ENCODE measurements at regions not wholly inside any gene's neighbourhood (a gene's known extent, or its start where the extent isn't known, plus 50 kb on each side); places are given as distances from the start of the nearest gene placed in this dataset.

DNA sequence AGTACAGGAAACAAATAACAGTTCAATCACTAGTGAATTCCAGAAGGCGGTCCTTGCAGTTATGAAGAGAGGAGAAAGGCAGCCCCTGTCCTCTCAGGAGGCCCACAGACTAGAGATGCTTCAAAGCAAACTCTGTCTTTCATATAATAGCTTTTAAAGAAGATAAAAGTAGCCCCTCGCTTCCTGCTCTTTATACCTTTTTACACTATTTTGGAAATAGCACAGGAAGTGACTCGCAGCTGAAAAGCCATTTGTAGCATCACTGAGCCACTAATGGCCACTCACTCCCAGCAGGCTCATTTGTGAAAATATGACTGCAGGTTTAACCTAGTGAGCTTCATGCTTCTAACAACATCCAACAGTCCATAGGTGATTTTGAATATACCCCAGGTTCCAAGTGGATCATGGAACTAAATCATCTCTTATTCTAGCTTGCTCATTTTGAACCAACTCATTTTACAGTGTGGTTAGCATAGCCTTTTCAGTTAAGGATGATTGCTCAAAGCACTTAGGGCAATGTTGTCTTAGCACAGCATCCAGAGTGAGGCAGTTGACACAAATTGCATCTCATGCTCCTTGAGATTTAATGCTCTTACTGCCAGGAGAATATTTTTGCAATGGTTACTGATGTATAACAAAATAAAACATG, 136.0 kb upstream of the NRSN1 start:
- TF ChIP-seq, protein P1, sequence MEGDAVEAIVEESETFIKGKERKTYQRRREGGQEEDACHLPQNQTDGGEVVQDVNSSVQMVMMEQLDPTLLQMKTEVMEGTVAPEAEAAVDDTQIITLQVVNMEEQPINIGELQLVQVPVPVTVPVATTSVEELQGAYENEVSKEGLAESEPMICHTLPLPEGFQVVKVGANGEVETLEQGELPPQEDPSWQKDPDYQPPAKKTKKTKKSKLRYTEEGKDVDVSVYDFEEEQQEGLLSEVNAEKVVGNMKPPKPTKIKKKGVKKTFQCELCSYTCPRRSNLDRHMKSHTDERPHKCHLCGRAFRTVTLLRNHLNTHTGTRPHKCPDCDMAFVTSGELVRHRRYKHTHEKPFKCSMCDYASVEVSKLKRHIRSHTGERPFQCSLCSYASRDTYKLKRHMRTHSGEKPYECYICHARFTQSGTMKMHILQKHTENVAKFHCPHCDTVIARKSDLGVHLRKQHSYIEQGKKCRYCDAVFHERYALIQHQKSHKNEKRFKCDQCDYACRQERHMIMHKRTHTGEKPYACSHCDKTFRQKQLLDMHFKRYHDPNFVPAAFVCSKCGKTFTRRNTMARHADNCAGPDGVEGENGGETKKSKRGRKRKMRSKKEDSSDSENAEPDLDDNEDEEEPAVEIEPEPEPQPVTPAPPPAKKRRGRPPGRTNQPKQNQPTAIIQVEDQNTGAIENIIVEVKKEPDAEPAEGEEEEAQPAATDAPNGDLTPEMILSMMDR (IDR thresholded peaks at IDR 0.05; ENCODE audit: extremely low read depth in 1 of 2, insufficient read depth in 1 of 2, low read depth in 1 of 2, low read length in 2 of 2) = no peak
- TF ChIP-seq JUN (IDR thresholded peaks at IDR 0.05; ENCODE audit: borderline replicate concordance, insufficient read depth, insufficient read length, low read depth) (no peak), POLR2A (IDR thresholded peaks at IDR 0.05; ENCODE audit: low read depth, low read length) (no peak), EZH2 (IDR thresholded peaks at IDR 0.05; ENCODE audit: borderline replicate concordance, low read depth, low read length, severe bottlenecking) (no peak), GATA2 (IDR thresholded peaks at IDR 0.05; ENCODE audit: insufficient read depth, insufficient read length, low read depth, low read length) (no peak), MYC (IDR thresholded peaks at IDR 0.05; ENCODE audit: low read depth, low read length) (no peak), POLR2AphosphoS5 (IDR thresholded peaks at IDR 0.05; ENCODE audit: insufficient read depth, low read depth, low read length) (no peak), FOS (IDR thresholded peaks at IDR 0.05; ENCODE audit: borderline replicate concordance, insufficient read depth, low read length) (no peak)
- TF ChIP-seq, protein P2, sequence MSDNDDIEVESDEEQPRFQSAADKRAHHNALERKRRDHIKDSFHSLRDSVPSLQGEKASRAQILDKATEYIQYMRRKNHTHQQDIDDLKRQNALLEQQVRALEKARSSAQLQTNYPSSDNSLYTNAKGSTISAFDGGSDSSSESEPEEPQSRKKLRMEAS (IDR thresholded peaks at IDR 0.05; ENCODE audit: insufficient read depth, insufficient read length) = no peak
